ENCODE measurements at regions not wholly inside any gene's neighbourhood (a gene's known extent, or its start where the extent isn't known, plus 50 kb on each side); places are given as distances from the start of the nearest gene placed in this dataset.
A peak's percentile ranks its signal among the peaks of the same experiment; 100 is the strongest.

DNA sequence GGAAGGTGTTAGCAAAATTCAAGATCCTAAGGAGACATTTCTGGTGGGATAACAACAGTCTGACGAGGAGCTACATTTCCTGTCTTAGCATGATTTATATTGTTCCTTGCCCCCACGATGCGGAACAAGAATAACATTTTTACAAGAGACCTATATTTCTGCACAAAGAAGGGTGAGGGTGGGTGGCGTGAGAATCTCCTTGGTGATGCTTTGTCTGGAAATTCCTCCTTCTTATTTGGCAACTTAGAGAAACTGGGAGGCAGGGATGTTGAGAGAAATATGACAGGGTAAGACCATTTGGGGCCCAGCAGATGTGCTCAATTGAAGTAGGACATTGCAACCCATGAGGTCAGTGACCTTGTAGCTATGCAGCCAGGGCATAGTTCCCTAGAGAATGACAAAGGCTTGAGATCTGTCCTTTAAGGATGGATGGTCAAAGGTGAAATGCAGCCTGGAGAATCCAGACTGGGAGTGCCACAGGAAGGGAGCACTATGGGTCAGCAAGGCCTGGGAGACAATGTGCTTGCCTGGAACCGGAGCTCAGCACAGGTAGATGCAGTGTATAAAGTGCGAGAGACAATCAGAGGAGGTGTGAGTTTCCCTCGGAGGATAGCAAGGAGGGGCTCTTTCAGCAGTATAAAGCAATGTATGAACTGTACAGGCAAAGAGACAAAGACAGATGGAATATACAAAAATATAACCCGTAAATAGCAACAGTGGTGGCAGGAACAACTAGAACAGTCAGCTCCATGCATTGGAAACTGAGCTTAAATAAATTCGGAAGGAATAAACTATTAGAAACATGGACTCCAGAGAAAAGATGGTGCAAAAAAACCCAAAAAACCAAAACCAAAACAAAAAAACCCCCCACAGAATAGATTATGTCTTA is 317.6 kb upstream of the TBL1XR1 start:
- 87% methylated on average over 9 of the region's 9 CpGs for WGBS (ENCODE audit: low lambda C conversion rate)
- H3K9me3 ChIP-seq (ENCODE audit: low read length) = no peaks in the 10 kb centered on the region
- no TSS peak for BruUV-seq (replicated peaks)
- FAIRE-seq (no peak), ATAC-seq (no peak; the same call in 2 of the 3 replicates), DNase-seq (ENCODE audit: low spot score) (no peak)
- H3K79me2 ChIP-seq (ENCODE audit: insufficient read depth, low read length) = no peaks in the 10 kb centered on the region
- POLR2A ChIA-PET = interaction anchor here (0.7 to 1.6 kb wide), 3 partner anchors 9 to 15 kb away, joined by 3 to 6 read pairs (median 3); no protein-coding TSS in a partner anchor
- peaks cover 73% of the 10 kb centered on the region for H3K4me1 ChIP-seq (ENCODE audit: insufficient read depth, low read length)
- peak overlapping the region; percentile 88 for H3K27ac ChIP-seq (ENCODE audit: extremely low read length, insufficient read depth, low read length)
- no peak overlapping the region for H3K9ac ChIP-seq (ENCODE audit: insufficient read depth, low read depth, low read length)
- no peaks in the 10 kb centered on the region for H3K36me3 ChIP-seq (replicated peaks in 1 of 2; ENCODE audit: control insufficient read depth in 1 of 2, insufficient read depth in 2 of 2, low read length in 2 of 2)
- H2AFZ ChIP-seq (ENCODE audit: low read length) = no peak overlapping the region
- CTCF ChIA-PET (ENCODE audit: low intra/inter-chr PET ratio, low total read pairs) = no interaction called here
- 0 out of 2 replicates have a peak overlapping the region, but pooled peaks have one; percentile 5 for H3K4me2 ChIP-seq (ENCODE audit: low read depth, low read length)
- in situ Hi-C loops (cut with HindIII; ENCODE audit: extremely low pct_ligation_motif_present, low pct_unique_long_range_greater_than_20kb) = no loop called here
- H3K4me3 ChIP-seq (replicated peaks in 1 of 3; ENCODE audit: insufficient read depth in 1 of 3, low read depth in 2 of 3, low read length in 3 of 3) = no peak overlapping the region
- intact Hi-C loops (cut with micrococcal nuclease; ENCODE audit: unreplicated experiment) = no loop called here
- no peaks in the 10 kb centered on the region for H4K20me1 ChIP-seq (ENCODE audit: insufficient read depth, low read length)
- H3K27me3 ChIP-seq (ENCODE audit: control insufficient read depth in 1 of 2, insufficient read depth in 2 of 2, low read length in 2 of 2) = no peaks in the 10 kb centered on the region
- TF ChIP-seq ZNF263 (CRISPR knock-in tag; IDR thresholded peaks at IDR 0.05) = peak; percentile 83
- peak in 1 of 2 experiments; percentile 56; a peak in 1 of 4 replicates for TF ChIP-seq NR2F1 (CRISPR knock-in tag; IDR thresholded peaks at IDR 0.05)
- no peak for TF ChIP-seq ZNF7 (CRISPR knock-in tag; IDR thresholded peaks at IDR 0.05)
- no peak for TF ChIP-seq SIN3A (IDR thresholded peaks at IDR 0.05; ENCODE audit: borderline replicate concordance, low read depth, low read length)
- TF ChIP-seq HHEX (CRISPR knock-in tag; IDR thresholded peaks at IDR 0.05) = no peak
- TF ChIP-seq ZNF768 (CRISPR knock-in tag; IDR thresholded peaks at IDR 0.05) = no peak
- TF ChIP-seq IRF9 (CRISPR knock-in tag; IDR thresholded peaks at IDR 0.05; ENCODE audit: borderline replicate concordance) = no peak
- 0 out of 2 replicates have a peak, but pooled peaks have one; percentile 53 for TF ChIP-seq POGZ (CRISPR knock-in tag; IDR thresholded peaks at IDR 0.05)
- 0 out of 2 replicates have a peak, but pooled peaks have one; percentile 59 for TF ChIP-seq ZNF710 (CRISPR knock-in tag; IDR thresholded peaks at IDR 0.05; ENCODE audit: borderline replicate concordance)
- no peak for TF ChIP-seq ZNF772 (CRISPR knock-in tag; IDR thresholded peaks at IDR 0.05)
- TF ChIP-seq ZNF792 (CRISPR knock-in tag; IDR thresholded peaks at IDR 0.05) = no peak
- TF ChIP-seq GLI4 (CRISPR knock-in tag; IDR thresholded peaks at IDR 0.05; ENCODE audit: borderline replicate concordance) = no peak
- no peak for TF ChIP-seq HNRNPL (IDR thresholded peaks at IDR 0.05; ENCODE audit: low read depth, low read length)
- TF ChIP-seq ZNF18 (CRISPR knock-in tag; IDR thresholded peaks at IDR 0.05; ENCODE audit: insufficient replicate concordance) = no peak
- 0 out of 4 replicates have a peak, but pooled peaks of 1 of the 2 experiments have one; percentile 15 for TF ChIP-seq EP300 (IDR thresholded peaks at IDR 0.05; ENCODE audit: low read depth in 2 of 2, low read length in 2 of 2)
- TF ChIP-seq EP300 (CRISPR knock-in tag; IDR thresholded peaks at IDR 0.05; ENCODE audit: borderline replicate concordance) = no peak
- TF ChIP-seq ESRRA (CRISPR knock-in tag; IDR thresholded peaks at IDR 0.05; ENCODE audit: low read depth) = no peak
- peak; percentile 42; the same call in 1 of the 2 replicates for TF ChIP-seq HBP1 (CRISPR knock-in tag; IDR thresholded peaks at IDR 0.05; ENCODE audit: low read depth)
